Caco-2 (cell line): ENCODE measurements at regions not wholly inside any gene's neighbourhood (a gene's known extent, or its start where the extent isn't known, plus 50 kb on each side); places are given as distances from the start of the nearest gene placed in this dataset.

Experiments
- BruUV-seq: library from RNA; stranded (reverse); fragments of 400-500 nt; replicated peaks from 2 replicates; lab custom pipeline; 2021; lab: Mats Ljungman, UMichigan
- CTCF ChIA-PET: fragments of 300-600 bp; sonication (Branson Sonifier 250); formaldehyde crosslinking; loops from one replicate; lab custom pipeline; 2022; ENCODE audit warnings: antibody characterized with exemption; lab: Charles Lee
- POLR2A ChIA-PET: fragments of 300-600 bp; sonication (Branson Sonifier 250); formaldehyde crosslinking; loops from one replicate; lab custom pipeline; 2022; ENCODE audit warnings: antibody characterized with exemption; lab: Charles Lee
- DNase-seq, 2 experiments: peaks; one replicate each; pipeline versions ENCODE4 v3.0.0 to v3.0.0-alpha.2; 2020 to 2022
- H3K27me3 ChIP-seq: replicated peaks from 2 replicates; pipeline ENCODE4 v1.6.0; 2011; ENCODE audit warnings: low read length; ENCODE audit not compliant: control insufficient read depth, insufficient read depth
- H3K36me3 ChIP-seq: 2 replicates; pipeline ENCODE4 v1.5.1; 2011; ENCODE audit warnings: low read length; ENCODE audit not compliant: control insufficient read depth, insufficient read depth
- H3K4me1 ChIP-seq: fragments of 250-450 bp; sonication (Bioruptor Pico); 2 replicates; pipeline ENCODE4 v1.5.1; 2020; ENCODE audit warnings: mild to moderate bottlenecking
- H3K4me3 ChIP-seq: 2 replicates; pipeline ENCODE4 v1.5.1; 2011; ENCODE audit warnings: low read depth, mild to moderate bottlenecking, control low read depth, low read length
- H3K9me3 ChIP-seq: fragments of 250-450 bp; sonication (Bioruptor Pico); 2 replicates; pipeline ENCODE4 v1.5.1; 2020; ENCODE audit warnings: mild to moderate bottlenecking, moderate library complexity
- H3K27ac Mint-ChIP-seq: one replicate; pipeline ENCODE4 v1.8.0; 2022; ENCODE audit warnings: mixed read lengths; ENCODE audit not compliant: unreplicated experiment
- H3K27me3 Mint-ChIP-seq: one replicate; pipeline ENCODE4 v1.8.0; 2022; ENCODE audit warnings: mixed read lengths; ENCODE audit not compliant: insufficient read depth, unreplicated experiment
- H3K36me3 Mint-ChIP-seq: one replicate; pipeline ENCODE4 v1.8.0; 2022; ENCODE audit warnings: mild to moderate bottlenecking, mixed read lengths; ENCODE audit not compliant: insufficient read depth, unreplicated experiment
- H3K4me1 Mint-ChIP-seq: one replicate; pipeline ENCODE4 v1.8.0; 2022; ENCODE audit warnings: low read depth, mixed read lengths; ENCODE audit not compliant: unreplicated experiment
- H3K4me3 Mint-ChIP-seq: one replicate; pipeline ENCODE4 v1.8.0; 2022; ENCODE audit warnings: mild to moderate bottlenecking, moderate library complexity, mixed read lengths; ENCODE audit not compliant: unreplicated experiment
- H3K9me3 Mint-ChIP-seq: one replicate; pipeline ENCODE4 v1.8.0; 2022; ENCODE audit warnings: mixed read lengths; ENCODE audit not compliant: unreplicated experiment
- CTCF ChIP-seq, 2 experiments: fragments of 200-600 bp in 1 of 2; IDR thresholded peaks; 1 replicate in 1 of 2; 2 replicates in 1 of 2; pipeline versions ENCODE4 v1.5.1 to v1.8.0; 2011 to 2022; ENCODE audit warnings: antibody characterized with exemption in 1 of 2, control low read depth in 1 of 2, inconsistent platforms in 1 of 2, low read depth in 1 of 2, low read length in 1 of 2, mild to moderate bottlenecking in 1 of 2, moderate library complexity in 1 of 2; ENCODE audit not compliant: insufficient read depth in 1 of 2, severe bottlenecking in 1 of 2, unreplicated experiment in 1 of 2
- intact Hi-C: fragments of 100-400 bp; cut with micrococcal nuclease; formaldehyde crosslinking; loops from one replicate; pipeline ENCODE4 v1.10.0; 2022; ENCODE audit not compliant: unreplicated experiment

- ChIA-PET CTCF (no interaction called here), POLR2A (no interaction called here)
- H3K27ac Mint-ChIP-seq, result no peak overlapping the region
- DNase-seq, result no peak
- peaks cover 31% of the 10 kb centered on the region for H3K27me3 Mint-ChIP-seq
- Histone ChIP-seq H3K27me3 (no peaks in the 10 kb centered on the region), H3K4me3 (no peak overlapping the region), H3K36me3 (no peaks in the 10 kb centered on the region), H3K9me3 (no peaks in the 10 kb centered on the region), H3K4me1 (no peaks in the 10 kb centered on the region)
- no peaks in the 10 kb centered on the region for H3K36me3 Mint-ChIP-seq
- intact Hi-C loops, result no loop called here
- no peaks in the 10 kb centered on the region for H3K9me3 Mint-ChIP-seq
- no peak overlapping the region for H3K4me3 Mint-ChIP-seq
- BruUV-seq, result no TSS peak
- no peak for TF ChIP-seq CTCF (IDR thresholded peaks at IDR 0.05; ENCODE audit: insufficient read depth in 1 of 2, low read depth in 1 of 2, low read length in 1 of 2, severe bottlenecking in 1 of 2, unreplicated experiment in 1 of 2)
- H3K4me1 Mint-ChIP-seq, result no peaks in the 10 kb centered on the region
Measured at GRCh38 chr16:77610496-77610895, 111.8 kb upstream of the NUDT7 start.

GRCh38 chr16:77611386-77611785 is 110.9 kb upstream of the NUDT7 start:
- DNase-seq, result no peak
- peaks cover 27% of the 10 kb centered on the region for H3K27me3 Mint-ChIP-seq
- no peak for TF ChIP-seq CTCF (IDR thresholded peaks at IDR 0.05; ENCODE audit: insufficient read depth in 1 of 2, low read depth in 1 of 2, low read length in 1 of 2, severe bottlenecking in 1 of 2, unreplicated experiment in 1 of 2)
- H3K36me3 ChIP-seq, result no peaks in the 10 kb centered on the region
- H3K36me3 Mint-ChIP-seq, result no peaks in the 10 kb centered on the region
- intact Hi-C loops, result no loop called here
- no TSS peak for BruUV-seq
- H3K27ac Mint-ChIP-seq, result no peak overlapping the region
- H3K9me3 ChIP-seq, result no peaks in the 10 kb centered on the region
- H3K4me1 ChIP-seq, result no peaks in the 10 kb centered on the region
- H3K4me1 Mint-ChIP-seq, result no peaks in the 10 kb centered on the region
- ChIA-PET POLR2A (no interaction called here), CTCF (no interaction called here)
- H3K9me3 Mint-ChIP-seq, result no peaks in the 10 kb centered on the region
- H3K4me3 ChIP-seq, result no peak overlapping the region
- H3K4me3 Mint-ChIP-seq, result no peak overlapping the region
- H3K27me3 ChIP-seq, result no peaks in the 10 kb centered on the region

- Mint-ChIP-seq H3K4me1 (no peaks in the 10 kb centered on the region), H3K27me3 (peaks cover 23% of the 10 kb centered on the region), H3K4me3 (no peak overlapping the region), H3K9me3 (no peaks in the 10 kb centered on the region), H3K27ac (no peak overlapping the region), H3K36me3 (no peaks in the 10 kb centered on the region)
- no peak overlapping the region for H3K4me3 ChIP-seq
- no peak for DNase-seq
- ChIA-PET POLR2A (no interaction called here), CTCF (no interaction called here)
- H3K4me1 ChIP-seq, result no peaks in the 10 kb centered on the region
- no peaks in the 10 kb centered on the region for H3K27me3 ChIP-seq
- TF ChIP-seq CTCF (IDR thresholded peaks at IDR 0.05; ENCODE audit: insufficient read depth in 1 of 2, low read depth in 1 of 2, low read length in 1 of 2, severe bottlenecking in 1 of 2, unreplicated experiment in 1 of 2), result no peak
- no TSS peak for BruUV-seq
- H3K9me3 ChIP-seq, result no peaks in the 10 kb centered on the region
- H3K36me3 ChIP-seq, result no peaks in the 10 kb centered on the region
- intact Hi-C loops, result no loop called here
Measured at GRCh38 chr16:77612596-77612995, 109.7 kb upstream of the NUDT7 start.
